Activated CD8-positive, alpha-beta memory T cell treated with anti-CD3 and anti-CD28 coated beads for 48 hours (primary cell): ENCODE measurements at regions not wholly inside any gene's neighbourhood (a gene's known extent, or its start where the extent isn't known, plus 50 kb on each side); places are given as distances from the start of the nearest gene placed in this dataset.

Experiments used
- DNase-seq, 3 experiments: peaks; one replicate each; pipeline ENCODE4 v3.0.0-alpha.2; 2020; ENCODE audit warnings: low read depth in 2 of 3, low spot score in 2 of 3

GRCh38 chr14:101175731-101176534, 272.4 kb upstream of the RTL1 start:
- no peak for DNase-seq

DNA sequence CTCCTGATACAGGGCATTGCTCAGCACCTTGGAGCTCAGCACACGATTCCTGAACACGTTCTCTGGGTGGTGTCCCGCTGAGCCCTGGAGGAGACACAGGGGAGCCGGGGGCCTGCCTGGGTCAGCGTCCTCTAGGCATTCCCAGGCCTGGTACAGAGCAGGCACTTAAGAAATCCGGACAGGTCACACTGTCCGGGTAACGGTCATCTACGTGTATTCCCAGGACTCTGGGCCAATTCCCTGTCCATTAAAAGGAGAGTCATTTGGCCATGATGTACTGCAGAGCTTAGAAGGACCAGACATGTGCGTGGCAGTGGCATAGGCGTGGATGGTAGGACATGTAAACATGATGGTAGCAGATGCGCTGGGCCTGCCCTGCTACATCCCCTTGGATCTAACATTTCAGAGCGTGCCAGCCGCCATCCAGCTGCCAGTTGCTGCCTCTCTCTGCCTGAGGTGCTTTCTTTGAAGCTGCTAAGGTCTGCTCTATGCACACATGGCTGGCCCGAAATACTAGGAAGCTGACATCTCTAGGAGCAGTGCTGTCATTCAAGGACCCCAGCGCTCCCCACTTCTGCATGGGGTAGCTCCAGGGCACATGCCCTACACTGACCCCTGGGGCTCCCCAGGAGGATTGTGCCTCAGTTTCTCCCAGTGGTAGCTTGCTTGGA, 273.1 kb upstream of the RTL1 start:
- no peak for DNase-seq

DNA sequence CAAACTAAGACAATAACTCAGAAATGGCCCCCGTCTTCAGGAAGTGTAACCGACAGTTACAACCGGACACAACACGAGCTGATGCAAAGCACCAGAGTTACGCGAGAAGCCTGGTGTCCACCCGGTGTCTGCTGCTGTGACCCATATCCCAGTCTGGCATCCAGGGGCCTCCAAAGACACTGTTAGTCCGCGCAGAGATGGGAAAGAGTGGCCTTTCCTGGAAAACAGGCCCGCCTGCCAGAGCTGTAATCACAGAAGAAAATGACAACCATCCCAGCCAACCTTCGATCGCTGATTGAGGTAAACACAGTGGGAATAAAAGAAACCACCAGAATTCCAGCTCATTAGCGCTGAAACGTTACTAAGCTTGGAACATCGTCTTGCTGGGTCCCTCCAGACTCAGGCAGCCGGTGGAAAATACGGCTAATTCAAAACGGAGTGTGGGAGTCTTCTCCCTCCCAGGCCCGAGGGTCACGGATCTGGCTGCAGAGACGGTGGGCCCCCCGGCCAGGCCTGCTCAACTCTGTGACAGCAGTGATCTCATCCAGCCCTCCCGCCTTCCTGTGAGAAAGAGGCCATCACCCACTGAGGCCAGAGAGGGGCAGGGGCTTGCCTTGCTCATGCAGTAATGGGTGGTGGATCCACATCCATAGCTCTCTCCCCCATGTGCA, 273.9 kb upstream of the RTL1 start:
- no peak for DNase-seq

DNA sequence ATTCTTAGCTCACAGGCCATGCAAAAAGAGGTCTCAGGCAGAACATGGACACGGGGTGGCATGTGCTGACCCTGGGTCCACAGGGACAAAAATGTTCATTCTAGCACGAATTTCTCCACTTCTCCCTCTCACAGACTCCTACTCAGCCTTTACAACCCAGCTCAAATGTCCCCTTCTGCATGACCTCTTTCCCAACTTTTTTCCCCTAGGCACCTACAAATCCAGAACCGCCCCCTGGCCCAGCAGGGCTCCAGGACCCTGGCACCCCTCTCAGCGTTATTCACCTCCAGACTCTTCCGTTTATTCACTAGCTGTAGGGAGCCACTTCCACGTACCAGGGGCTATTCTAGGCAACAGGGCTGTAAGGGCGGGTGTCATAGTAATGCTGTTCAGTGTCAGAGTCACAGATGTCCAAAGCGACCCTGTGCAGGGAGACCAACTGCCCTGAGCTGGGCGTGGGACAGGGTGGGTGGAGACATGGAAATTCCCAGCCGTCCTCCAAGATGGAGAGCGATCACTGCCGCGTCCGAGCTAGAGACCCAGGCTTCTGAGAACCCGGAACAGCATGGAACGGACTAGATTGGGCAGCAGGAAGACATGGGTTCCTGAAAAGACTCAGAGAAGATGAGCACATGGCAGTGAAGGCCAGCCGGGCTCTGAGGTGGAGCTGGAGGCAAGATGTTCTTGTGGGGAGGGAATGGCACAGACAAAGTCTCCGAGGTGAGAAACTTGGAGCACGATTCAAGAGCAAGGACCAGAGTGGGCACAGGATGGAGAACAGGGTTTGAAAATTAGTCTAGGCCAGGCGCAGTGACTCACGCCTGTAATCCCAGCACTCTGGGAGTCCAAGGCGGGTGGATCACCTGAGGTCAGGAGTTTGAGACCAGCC, 274.9 kb upstream of the RTL1 start:
- DNase-seq = no peak

- DNase-seq = no peak
Observed at GRCh38 chr14:101179691-101180211, 276.2 kb upstream of the RTL1 start.

- no peak for DNase-seq
Observed at GRCh38 chr14:101181446-101182313, 278.2 kb upstream of the RTL1 start.

DNA sequence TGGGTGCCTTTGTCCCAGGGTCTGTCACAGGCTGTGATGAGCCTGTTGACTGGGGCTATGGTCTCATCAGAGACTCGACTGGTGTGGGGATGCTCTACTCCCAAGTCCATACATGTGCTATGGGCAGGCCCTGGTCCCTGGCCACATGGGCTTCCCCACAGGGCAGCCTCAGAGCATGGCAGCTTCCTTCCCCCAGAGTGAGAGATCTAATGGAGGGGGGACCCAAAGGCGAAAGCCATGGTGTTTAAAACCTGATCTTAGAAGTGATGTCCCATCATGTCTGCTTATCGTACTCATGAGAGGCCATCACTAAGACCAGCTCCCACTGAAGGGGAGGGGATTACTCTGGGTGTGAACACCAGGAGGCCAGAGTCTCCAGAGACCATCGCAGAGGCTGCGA, 279.0 kb upstream of the RTL1 start:
- no peak for DNase-seq

DNA sequence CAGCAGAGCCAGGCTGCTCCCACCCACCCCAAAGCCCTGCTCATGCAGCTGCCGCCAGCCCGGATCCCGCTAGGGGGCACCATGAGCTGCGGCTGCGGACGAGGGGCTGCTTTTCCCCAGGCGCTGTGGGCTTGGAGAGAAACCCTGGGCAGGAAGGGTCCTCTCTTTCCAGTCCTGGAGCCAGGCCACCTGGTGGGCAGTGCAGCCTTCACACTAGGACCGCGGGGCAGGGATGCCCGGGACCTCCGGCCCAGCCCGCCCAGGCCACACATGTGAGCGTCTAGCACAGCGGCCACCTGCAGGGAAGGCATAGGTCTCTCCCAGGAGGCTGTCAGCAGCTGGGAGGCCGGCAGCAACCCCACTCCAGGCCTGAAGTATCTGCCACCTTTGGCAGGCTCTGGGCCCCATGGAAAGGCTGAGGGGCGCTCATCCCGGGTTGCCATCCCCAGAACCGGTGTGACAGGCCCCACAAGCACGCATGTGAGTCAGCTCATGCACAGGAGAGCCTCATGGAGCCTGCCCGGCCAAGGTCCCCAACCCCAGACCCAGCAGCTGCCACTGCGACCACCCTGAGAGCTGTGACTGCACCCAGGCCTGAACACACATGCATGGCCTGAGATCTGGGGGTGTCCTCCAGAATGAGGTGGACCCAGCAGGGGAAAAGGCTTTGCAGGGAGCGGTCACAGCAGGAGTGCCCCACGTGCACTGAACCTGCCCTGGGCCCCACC, 280.0 kb upstream of the RTL1 start:
- DNase-seq = no peak

- DNase-seq = no peak
Observed at GRCh38 chr14:101184104-101184455, 280.6 kb upstream of the RTL1 start.

GRCh38 chr14:101184572-101184971, 281.1 kb upstream of the RTL1 start:
- DNase-seq = no peak

DNA sequence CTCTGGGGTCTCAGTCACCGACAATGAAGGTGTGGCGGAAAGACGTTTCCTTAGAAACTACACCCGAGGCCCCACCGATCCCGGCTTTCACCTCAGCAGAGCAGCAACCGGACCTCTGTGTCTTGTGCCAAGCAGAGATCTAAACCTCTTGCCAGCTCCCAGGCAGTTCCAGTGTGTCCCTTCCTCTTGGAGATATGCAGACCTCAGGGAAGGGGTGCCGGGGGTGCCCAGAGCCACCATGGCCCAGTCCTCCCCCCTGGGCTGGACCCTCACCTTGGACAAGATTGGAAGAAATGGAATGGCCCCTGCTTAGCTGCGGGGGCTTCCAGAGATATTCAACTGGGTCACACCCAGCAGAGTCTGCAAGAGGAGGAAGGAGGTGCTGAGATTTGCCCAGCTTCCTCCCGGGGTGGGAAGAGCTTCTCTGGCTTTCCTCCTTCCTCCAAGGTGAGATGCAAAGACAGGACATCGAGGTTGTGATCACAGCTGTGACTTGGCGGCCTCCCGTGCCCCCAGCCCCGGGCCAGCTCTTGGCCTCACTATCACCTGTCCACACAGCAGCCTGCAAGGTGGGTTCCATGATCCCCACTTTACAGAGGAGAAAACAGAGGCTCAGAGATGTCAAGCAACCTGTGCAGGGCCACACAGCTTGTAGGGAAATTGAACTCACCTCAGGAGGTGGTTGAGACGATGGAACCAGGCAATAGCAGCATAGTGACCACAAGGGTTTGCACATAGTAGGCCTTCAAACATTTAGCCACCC, 281.7 kb upstream of the RTL1 start:
- no peak for DNase-seq

DNA sequence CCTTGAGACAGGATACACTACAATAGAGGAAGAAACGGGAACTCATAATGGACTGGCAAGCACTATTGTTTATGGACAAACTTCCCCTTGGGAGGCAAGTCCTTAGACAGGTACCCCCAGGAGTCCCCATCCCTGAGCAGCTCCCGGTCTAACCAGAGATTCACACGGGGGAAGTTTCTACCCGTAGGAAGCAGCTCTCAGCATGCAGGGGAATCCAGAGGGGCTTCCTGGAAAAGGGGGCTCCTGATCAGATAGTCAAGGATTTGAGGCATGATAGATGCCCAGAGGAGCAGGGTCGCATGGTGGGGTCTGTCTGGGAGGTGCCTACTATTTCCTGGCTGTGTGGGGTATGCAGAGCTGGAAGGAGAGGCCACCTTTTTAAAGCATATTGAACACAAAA, 282.4 kb upstream of the RTL1 start:
- no peak for DNase-seq

DNA sequence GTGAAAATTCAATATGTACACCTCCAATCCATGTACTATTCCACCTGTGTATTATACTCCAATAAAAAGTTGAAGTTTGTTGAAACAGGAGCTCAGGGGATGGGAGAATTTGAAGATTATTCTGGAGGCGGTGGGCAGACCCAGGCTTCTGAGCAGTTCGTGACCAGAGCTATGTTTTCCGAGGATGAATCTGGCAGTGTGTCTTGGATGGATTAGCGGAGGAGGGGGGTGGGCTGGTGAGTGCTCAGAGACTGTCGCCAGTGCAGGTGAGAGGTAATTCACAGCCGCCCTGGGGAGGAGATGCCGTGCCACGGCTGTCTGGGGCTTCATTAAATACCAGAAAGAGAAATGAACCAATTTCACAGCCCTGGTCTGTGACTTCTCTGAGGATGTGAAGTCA, 283.0 kb upstream of the RTL1 start:
- no peak for DNase-seq

GRCh38 chr14:101186992-101187815, 283.7 kb upstream of the RTL1 start:
- DNase-seq = no peak

- DNase-seq = no peak
Observed at GRCh38 chr14:101187816-101188570, 284.5 kb upstream of the RTL1 start.

- DNase-seq = no peak
Observed at GRCh38 chr14:101188571-101188915, 285.0 kb upstream of the RTL1 start.

DNA sequence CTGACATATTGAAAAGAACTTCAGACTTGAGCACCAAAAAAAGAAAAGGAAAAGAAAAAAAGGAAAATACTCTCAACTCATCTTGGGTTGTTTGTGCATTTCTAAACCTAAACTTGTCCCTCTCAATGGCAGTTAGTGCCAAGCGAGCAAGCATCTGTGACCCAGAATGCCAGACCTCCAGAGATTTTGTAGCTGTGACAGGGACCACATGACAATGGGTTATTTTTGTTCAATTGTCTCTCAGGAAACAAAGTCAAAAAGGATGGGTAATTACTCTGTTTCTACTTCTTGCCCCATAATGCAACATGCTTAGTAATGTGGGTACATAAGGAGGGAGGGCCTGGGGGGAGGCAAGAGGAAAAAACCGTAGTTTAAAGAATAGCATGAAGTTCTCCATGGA, 285.7 kb upstream of the RTL1 start:
- DNase-seq = no peak
